NCI-H774 (cell line): ENCODE measurements at regions not wholly inside any gene's neighbourhood (a gene's known extent, or its start where the extent isn't known, plus 50 kb on each side); places are given as distances from the start of the nearest gene placed in this dataset.

Experiments
- DNase-seq: peaks from one replicate; lab custom pipeline; 2025; lab: John Stamatoyannopoulos, UW

- no peak for DNase-seq
These were observed 1189.4 kb upstream of the NUDT12 start for GRCh38 chr5:104751969-104752368.

DNA sequence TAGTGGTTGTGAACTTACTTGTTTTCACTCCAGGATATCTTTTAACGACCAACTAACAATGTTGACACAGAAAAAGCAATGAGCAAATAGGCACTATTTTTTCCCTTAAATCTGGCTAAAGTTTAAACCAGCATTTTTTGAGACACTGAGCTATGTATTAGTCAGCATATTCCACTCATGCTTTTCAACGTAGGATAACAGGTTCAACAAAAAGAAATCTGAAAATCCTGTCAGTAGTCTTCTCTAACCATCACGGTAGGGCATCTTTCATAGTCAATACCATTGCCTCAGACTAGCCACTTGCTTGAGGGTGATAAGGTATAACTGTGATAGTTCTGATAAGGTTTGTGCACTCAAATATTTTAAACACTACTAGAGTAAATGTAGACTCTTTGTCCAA is 1177.3 kb upstream of the NUDT12 start:
- no peak for DNase-seq

- no peak for DNase-seq
These were observed 1176.9 kb upstream of the NUDT12 start for GRCh38 chr5:104739503-104739902.

DNA sequence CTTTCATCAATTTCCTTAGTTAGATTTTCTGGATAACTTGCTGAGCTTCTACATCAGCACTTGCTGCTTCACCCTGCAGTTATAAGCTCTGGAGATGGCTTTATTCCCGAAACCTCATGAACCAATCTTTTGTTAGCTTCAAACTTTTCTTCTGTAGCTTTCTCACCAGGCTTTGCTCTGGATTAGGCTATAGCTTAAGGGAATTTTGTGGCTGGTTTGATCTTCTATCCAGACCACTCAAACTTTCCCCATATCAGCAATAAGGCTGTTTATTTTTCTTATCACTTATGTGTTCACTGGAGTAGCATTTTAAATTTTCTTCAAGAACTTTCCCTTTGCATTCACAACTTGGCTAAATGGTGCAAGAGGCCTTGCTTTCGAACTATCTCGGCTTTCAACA is 1173.5 kb upstream of the NUDT12 start:
- DNase-seq, result no peak

DNA sequence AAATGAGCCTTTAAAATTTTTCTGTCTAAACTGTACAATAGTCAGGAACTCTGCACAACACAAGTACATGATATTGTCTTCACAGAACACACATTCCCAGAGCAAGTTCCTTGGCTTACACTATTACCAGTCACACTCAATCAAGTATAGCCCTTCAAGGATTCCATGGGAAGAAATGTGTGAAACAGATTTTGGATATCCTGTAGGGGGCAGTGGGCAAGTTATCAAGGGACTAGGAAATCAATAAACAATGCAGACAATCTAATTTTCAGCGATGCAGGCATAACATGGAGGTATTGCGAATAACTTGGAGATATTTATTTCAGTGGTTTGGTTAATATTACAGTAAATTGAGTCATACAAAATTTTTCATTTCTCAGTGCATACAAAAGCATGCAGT is 1171.5 kb upstream of the NUDT12 start:
- no peak for DNase-seq

GRCh38 chr5:104733063-104733669 is 1170.6 kb upstream of the NUDT12 start:
- DNase-seq, result no peak

DNA sequence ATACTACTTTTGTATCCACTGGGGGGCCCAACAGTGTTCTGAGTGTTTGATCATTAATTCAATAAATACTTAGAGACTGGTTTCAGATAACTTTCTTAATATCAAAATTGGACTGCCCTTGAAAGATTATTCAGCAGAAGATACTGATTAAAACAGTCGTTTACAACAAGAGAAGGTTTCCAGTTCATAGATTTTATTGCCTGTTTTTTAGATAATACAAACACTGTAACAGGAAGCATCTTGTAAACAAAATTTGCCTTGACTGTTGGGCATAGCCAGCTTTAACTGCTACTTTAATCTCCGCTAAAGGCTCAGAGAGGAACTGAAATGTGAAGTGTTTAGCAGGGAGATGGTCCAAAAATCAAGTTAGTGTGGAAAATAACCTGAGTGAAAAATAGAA is 1168.7 kb upstream of the NUDT12 start:
- no peak for DNase-seq

DNA sequence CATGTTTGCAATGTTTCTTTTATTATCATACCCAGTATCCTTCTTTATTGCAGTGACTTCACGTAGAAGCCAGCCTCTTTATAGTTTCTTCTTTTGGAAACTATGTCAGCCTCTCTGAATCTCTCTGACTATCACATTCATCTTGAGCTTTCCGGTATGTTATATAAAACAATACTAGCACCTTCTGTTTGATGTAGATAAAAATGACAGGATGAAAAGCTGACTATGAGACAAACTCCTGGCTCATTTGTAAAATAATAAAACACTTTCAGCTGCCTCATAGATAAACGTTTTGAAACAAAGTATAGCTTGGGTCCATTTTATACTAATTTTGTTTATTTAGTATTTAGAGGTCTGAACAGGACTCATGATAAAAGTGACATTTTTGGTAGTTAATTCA is 1145.4 kb upstream of the NUDT12 start:
- DNase-seq, result no peak

DNA sequence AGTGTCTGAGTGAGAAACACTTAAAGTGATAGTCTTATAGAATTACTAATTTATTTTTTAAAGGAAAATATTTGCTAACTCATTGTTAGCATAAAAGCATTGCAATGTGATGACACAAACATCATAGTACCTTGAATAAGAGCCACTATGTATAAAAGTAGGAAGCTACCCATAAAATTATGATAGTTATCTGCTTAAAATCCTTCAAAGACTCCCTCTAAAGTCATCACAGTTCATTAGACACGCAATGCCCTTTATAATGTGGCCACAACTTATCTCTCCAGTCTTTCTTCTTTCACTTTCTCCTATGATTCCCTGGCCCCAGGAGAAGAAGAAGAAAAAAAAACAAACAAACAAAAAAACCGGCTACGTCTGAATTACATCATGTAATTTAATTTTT is 1144.0 kb upstream of the NUDT12 start:
- DNase-seq, result no peak

DNA sequence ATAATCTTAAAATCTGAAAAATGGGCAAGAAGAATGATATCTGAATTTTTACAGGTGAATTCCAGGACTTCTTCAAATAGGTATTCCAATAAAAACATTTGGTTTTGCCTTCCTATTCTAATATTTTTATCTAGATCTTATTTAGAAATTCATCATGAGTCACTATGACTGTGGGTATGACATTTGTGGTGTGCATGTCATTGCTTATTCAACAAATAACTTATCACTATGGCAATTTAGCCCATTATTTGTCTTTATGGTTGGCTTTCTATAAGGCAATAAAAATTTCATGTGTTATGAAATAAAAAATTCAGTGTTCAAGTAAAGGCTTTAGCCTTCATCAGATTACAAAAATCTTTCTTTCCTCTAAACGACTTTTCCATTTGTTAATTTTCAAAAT is 1139.6 kb upstream of the NUDT12 start:
- no peak for DNase-seq

GRCh38 chr5:104699438-104699837 is 1136.8 kb upstream of the NUDT12 start:
- no peak for DNase-seq

- DNase-seq, result no peak
These were observed 1098.7 kb upstream of the NUDT12 start for GRCh38 chr5:104661256-104661655.

DNA sequence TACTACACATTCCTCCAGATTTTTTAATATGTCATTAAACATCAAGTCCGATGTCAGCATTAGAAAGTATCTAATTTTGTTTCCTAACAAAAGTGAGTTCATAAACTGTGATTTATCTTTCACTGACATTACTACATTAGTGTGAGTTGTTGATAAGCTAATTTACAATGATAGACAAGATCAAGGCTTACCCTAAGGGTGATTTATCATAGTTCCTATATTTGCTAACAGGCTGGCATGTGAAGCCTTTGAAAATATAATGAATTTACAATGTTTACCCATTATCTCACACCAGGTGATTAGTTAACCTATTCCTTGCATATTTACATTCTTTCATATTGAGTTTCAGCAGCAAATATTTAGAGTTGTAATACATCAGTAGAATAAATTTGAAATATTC is 1096.9 kb upstream of the NUDT12 start:
- DNase-seq, result no peak

DNA sequence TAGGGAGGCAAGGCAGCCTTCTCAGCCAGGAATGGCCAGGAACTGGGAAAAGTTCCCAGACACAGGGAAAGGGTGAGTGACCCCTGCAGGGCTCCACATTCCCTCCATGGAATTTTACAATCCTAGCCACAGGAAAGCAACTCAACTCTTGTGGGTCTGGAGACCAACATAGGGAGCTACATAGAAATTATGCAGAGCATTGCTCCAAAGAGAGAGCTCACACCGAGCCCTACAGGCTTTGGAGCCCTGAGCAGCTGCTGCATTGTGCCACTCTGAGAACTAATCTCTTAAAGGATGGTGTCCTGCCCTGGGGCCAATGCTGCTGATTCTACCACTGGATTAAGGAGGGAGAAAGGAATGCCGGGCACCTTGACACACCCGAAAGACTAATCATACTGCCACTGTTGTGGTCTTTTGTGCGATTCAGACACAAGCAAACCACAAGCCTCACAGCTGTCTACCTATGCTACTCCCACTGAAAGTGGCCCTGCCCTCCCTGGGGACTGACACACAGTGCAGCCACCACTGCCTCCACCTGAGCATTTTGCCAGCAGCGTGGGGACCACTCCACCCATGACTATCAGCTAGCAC is 1089.8 kb upstream of the NUDT12 start:
- DNase-seq, result no peak

DNA sequence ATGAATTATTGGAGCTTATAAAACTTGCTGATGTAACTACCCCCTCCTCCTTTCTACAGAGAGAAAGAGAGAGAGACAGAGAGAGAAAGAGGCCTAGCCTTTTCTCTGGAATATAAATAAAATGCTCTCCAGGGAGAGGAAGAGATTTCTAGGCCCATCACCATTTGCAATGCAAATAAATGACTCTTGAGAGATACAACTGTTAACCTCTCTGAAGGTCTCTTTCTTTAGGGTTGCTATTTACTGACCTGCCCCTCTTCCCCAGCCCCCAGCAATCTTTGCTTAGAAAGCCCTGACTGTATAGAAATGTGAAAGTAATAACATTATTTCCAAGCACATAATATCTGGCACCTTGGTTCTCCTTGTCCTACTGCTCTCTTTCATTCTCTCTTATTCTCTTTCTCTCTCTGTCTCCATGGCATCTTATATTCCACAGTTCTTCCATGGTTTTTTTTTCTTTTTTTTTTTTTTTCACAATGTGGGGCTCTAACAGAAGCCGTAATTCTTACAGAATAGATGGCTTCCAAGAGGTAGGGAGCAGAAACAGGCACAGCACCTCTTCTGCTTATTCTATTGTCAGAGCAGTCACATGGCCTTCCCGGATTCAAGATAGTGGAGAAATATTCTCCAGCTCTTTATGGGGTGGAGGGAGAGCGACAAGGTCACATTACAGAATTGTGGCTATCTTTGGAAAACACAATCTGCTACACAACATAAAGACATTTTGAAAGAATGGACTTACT is 1087.9 kb upstream of the NUDT12 start:
- DNase-seq, result no peak

DNA sequence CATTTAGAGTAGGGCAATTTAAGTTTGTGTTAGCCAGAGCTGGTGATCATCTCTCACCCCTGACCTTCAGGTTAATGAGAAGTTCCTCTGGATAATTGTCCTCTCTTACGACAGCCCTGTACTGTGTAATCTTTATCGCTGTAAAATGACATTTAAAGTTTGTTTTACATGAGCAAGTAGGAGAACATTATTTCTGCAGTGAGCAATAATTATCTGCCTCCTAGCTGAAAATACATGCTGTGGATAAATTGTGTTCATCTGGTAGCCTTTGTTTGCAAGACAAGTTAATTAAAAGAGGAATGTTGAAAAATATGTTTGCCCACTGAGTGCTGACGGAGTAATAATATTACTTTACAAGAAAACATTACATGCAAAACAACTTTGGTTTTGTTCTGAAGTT is 1083.8 kb upstream of the NUDT12 start:
- DNase-seq, result no peak

DNA sequence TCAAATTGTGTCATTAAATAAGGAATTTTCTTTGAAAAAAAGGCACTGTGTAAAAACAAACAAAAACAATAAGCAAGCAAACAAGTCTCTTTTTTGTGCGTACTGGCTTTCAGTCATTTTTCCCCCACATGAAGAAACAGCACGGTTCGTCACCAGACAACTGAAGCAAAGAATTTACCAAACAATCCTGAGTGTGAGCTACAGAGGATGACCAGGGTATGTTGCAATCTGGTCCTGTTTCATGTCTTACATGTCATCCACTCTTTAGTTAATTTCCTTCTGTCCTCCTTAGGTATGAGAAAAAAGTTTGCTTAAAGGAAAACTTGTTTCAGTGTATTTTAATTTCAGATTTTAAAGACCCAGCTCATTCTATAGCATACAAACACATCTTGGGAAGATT is 1080.7 kb upstream of the NUDT12 start:
- DNase-seq, result no peak

GRCh38 chr5:104635227-104635626 is 1072.6 kb upstream of the NUDT12 start:
- DNase-seq, result no peak

DNA sequence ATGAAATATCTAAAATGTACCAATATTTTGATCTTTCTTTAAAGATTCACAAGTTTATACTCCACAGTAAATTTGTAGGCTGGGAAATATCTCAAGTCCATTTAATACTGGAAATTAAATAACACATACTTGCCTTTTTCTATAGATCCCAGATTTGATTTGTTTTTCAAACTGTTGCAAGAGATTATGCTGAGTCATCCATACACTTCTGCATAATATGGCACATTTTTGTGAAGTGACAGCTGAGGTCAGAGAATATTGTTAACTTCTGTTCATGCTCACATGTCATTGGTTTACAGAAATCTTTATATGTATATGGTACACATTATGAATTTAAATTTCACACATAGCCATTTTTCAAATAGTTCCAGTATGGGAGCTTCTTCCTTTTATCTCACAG is 1066.3 kb upstream of the NUDT12 start:
- DNase-seq, result no peak

GRCh38 chr5:104626122-104626521 is 1063.5 kb upstream of the NUDT12 start:
- no peak for DNase-seq

GRCh38 chr5:104612005-104612404 is 1049.4 kb upstream of the NUDT12 start:
- DNase-seq, result no peak

GRCh38 chr5:104611135-104611767 is 1048.7 kb upstream of the NUDT12 start:
- DNase-seq, result no peak

- DNase-seq, result no peak
These were observed 1043.8 kb upstream of the NUDT12 start for GRCh38 chr5:104606258-104606829.
